NCI-H748 treated with DMSO at 0.1 percent for 48 hours (cell line): ENCODE measurements at regions not wholly inside any gene's neighbourhood (a gene's known extent, or its start where the extent isn't known, plus 50 kb on each side); places are given as distances from the start of the nearest gene placed in this dataset.
A peak's percentile ranks its signal among the peaks of the same experiment; 100 is the strongest.

Experiments used
- DNase-seq: peaks from one replicate; lab custom pipeline; 2025; lab: John Stamatoyannopoulos, UW

- DNase-seq = no peak
These were observed 89.0 kb upstream of the PIK3CG start for GRCh38 chr7:106775975-106776607.

GRCh38 chr7:106776618-106777347 lies 88.3 kb upstream of the PIK3CG start:
- DNase-seq = no peak

GRCh38 chr7:106777674-106778299 lies 87.3 kb upstream of the PIK3CG start:
- DNase-seq = no peak

- DNase-seq = no peak
These were observed 86.3 kb upstream of the PIK3CG start for GRCh38 chr7:106778656-106779250.

- no peak for DNase-seq
These were observed 85.2 kb upstream of the PIK3CG start for GRCh38 chr7:106779877-106780276.

- no peak for DNase-seq
These were observed 84.1 kb upstream of the PIK3CG start for GRCh38 chr7:106781007-106781406.

GRCh38 chr7:106781828-106782544 lies 83.1 kb upstream of the PIK3CG start:
- no peak for DNase-seq

- no peak for DNase-seq
These were observed 81.8 kb upstream of the PIK3CG start for GRCh38 chr7:106783286-106783685.

- no peak for DNase-seq
These were observed 76.4 kb upstream of the PIK3CG start for GRCh38 chr7:106788637-106789036.

GRCh38 chr7:106791526-106791925 lies 73.6 kb upstream of the PIK3CG start:
- DNase-seq = no peak

GRCh38 chr7:106792233-106792926 lies 72.7 kb upstream of the PIK3CG start:
- DNase-seq = no peak

GRCh38 chr7:106793015-106793975 lies 71.8 kb upstream of the PIK3CG start:
- peak; percentile 46 for DNase-seq

GRCh38 chr7:106794276-106795083 lies 70.6 kb upstream of the PIK3CG start:
- DNase-seq = no peak

GRCh38 chr7:106795084-106795876 lies 69.8 kb upstream of the PIK3CG start:
- no peak for DNase-seq

GRCh38 chr7:106795877-106796231 lies 69.2 kb upstream of the PIK3CG start:
- DNase-seq = no peak

- DNase-seq = no peak
These were observed 67.1 kb upstream of the PIK3CG start for GRCh38 chr7:106797937-106798336.

GRCh38 chr7:106802589-106802988 lies 62.5 kb upstream of the PIK3CG start:
- DNase-seq = no peak

GRCh38 chr7:106806556-106806955 lies 58.5 kb upstream of the PIK3CG start:
- DNase-seq = no peak

GRCh38 chr7:106807474-106807873 lies 57.6 kb upstream of the PIK3CG start:
- DNase-seq = no peak
